ENCODE measurements at regions not wholly inside any gene's neighbourhood (a gene's known extent, or its start where the extent isn't known, plus 50 kb on each side); places are given as distances from the start of the nearest gene placed in this dataset.

DNA sequence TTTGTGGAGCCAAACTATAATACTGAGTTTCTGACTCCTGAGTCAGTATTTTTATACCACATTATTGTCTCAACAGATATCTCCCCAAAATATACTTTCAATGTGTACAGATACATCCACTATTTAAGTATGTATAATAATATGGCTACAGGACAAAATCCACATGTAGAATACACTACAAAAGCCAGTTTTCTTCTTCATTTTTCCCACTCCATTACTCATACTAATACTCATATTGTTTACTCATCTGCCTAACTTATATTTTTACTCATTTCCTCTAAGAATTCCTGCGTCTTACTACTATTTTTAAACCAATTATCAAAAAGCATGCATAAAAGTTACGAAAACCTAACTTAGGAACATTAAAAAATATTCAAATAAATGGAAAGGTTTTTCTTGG is 440.8 kb downstream of the ZNF385D start:
- H3K27ac ChIP-seq (ENCODE audit: low read length): no peak overlapping the region
- H3K4me1 ChIP-seq (ENCODE audit: control insufficient read depth, insufficient read depth, low read length): no peaks in the 10 kb centered on the region
- DNase-seq: no peak
- no peak overlapping the region for H3K4me3 ChIP-seq (ENCODE audit: low read length)
- no peaks in the 10 kb centered on the region for H3K9me3 ChIP-seq (replicated peaks; ENCODE audit: control insufficient read depth, low read depth, low read length)
- WGBS (ENCODE audit: insufficient coverage): no CpG with 5 or more reads among the region's 2 CpGs
- H3K36me3 ChIP-seq (ENCODE audit: control insufficient read depth, insufficient read depth, low read length): no peaks in the 10 kb centered on the region
- H3K27me3 ChIP-seq (ENCODE audit: control insufficient read depth, insufficient read depth, low read length): no peaks in the 10 kb centered on the region

DNA sequence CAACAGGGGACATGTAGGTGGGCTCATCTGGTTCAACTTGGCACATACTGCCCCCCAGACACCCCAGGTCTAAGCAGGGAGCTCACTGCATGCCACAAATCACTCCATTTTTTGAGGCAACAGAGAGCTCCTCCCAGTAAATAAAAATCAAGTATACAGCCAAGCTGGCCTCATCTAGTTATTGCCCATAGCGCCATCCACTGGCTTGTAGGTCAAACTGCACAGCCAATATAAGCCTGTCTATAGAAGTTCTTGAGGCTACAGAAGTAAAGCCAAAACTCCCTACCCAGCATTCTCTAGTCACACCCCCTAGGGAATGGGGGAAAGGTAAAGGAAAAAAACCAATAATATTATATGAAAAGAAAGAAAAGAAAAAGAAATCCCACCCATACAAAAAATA is 453.7 kb downstream of the ZNF385D start:
- no CpG with 5 or more reads among the region's 1 CpG for WGBS (ENCODE audit: insufficient coverage)

DNA sequence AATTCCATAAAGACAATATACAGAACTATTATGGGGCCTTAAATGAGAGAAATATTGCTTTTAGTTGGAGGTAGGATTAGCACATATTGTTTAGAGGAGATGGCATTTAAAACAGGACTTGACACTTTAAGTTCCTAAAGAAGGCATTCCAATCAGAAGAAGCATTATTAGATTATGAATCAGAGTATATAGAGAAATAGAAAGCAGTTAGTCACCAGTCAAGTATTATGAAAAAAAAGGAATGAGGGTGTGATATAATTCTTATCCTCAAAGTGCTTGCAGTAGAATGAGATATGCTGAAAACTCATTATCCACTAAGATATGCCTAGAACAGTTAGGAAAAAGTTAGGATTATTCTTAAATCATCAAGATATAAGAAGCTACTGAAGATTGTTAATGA is 456.2 kb downstream of the ZNF385D start:
- Histone ChIP-seq H3K4me3 (ENCODE audit: low read length) (no peak overlapping the region), H3K27me3 (ENCODE audit: control insufficient read depth, insufficient read depth, low read length) (no peaks in the 10 kb centered on the region), H3K27ac (ENCODE audit: low read length) (no peak overlapping the region), H3K36me3 (ENCODE audit: control insufficient read depth, insufficient read depth, low read length) (no peaks in the 10 kb centered on the region), H3K4me1 (ENCODE audit: control insufficient read depth, insufficient read depth, low read length) (no peaks in the 10 kb centered on the region), H3K9me3 (replicated peaks; ENCODE audit: control insufficient read depth, low read depth, low read length) (peaks cover 2% of the 10 kb centered on the region)
- DNase-seq: no peak

More for the DNA sequence above, 453.7 kb downstream of the ZNF385D start:
- Histone ChIP-seq H3K4me1 (ENCODE audit: control insufficient read depth, insufficient read depth, low read length) (no peaks in the 10 kb centered on the region), H3K27ac (ENCODE audit: low read length) (no peak overlapping the region), H3K9me3 (replicated peaks; ENCODE audit: control insufficient read depth, low read depth, low read length) (peaks cover 11% of the 10 kb centered on the region), H3K27me3 (ENCODE audit: control insufficient read depth, insufficient read depth, low read length) (no peaks in the 10 kb centered on the region), H3K4me3 (ENCODE audit: low read length) (no peak overlapping the region), H3K36me3 (ENCODE audit: control insufficient read depth, insufficient read depth, low read length) (no peaks in the 10 kb centered on the region)
- no peak for DNase-seq

DNA sequence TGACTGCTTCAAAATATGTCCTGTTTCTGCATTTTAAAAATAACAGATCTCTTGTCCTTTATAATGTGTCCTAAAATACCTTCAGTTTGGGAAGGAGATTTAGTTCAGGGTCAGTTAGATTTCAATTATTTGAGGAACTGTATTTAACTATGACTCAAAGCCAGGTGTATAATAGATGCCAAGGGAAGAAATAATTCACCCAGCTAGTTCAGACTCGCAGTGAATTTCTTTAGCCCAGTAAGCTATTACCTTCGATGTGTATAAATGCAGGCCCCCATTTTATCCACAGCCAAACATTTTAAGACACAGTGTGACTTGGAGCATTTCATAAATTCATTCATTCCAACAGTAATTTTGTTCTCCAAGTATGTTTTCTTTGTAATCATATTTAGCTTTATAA is 458.0 kb downstream of the ZNF385D start:
- no CpG with 5 or more reads among the region's 2 CpGs for WGBS (ENCODE audit: insufficient coverage)
- Histone ChIP-seq H3K9me3 (replicated peaks; ENCODE audit: control insufficient read depth, low read depth, low read length) (peaks cover 2% of the 10 kb centered on the region), H3K4me1 (ENCODE audit: control insufficient read depth, insufficient read depth, low read length) (no peaks in the 10 kb centered on the region), H3K27me3 (ENCODE audit: control insufficient read depth, insufficient read depth, low read length) (no peaks in the 10 kb centered on the region), H3K27ac (ENCODE audit: low read length) (no peak overlapping the region), H3K36me3 (ENCODE audit: control insufficient read depth, insufficient read depth, low read length) (no peaks in the 10 kb centered on the region), H3K4me3 (ENCODE audit: low read length) (no peak overlapping the region)
- peak; percentile 16 for DNase-seq

DNA sequence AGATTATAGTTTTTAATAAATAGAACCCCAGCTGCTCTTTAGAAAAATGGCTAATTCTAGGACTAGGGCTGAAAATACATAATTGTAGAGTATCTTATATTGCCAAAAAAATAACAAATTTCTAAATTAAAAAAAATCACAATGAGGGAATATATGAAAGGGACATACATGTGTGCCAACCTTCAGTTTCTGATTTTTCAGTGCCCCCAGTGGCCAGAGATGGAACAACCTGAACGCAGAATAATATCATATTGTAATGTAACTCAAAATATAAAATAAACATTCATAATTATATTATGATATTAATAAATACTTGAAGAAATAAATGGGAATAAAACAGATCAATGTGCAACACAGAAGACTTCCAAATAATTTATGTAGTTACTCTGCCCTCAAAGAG is 460.5 kb downstream of the ZNF385D start:
- no peak for DNase-seq
- H3K27me3 ChIP-seq (ENCODE audit: control insufficient read depth, insufficient read depth, low read length): no peaks in the 10 kb centered on the region
- no peaks in the 10 kb centered on the region for H3K36me3 ChIP-seq (ENCODE audit: control insufficient read depth, insufficient read depth, low read length)
- no peak overlapping the region for H3K4me3 ChIP-seq (ENCODE audit: low read length)
- peaks cover 3% of the 10 kb centered on the region for H3K9me3 ChIP-seq (replicated peaks; ENCODE audit: control insufficient read depth, low read depth, low read length)
- no CpG with 5 or more reads among the region's 1 CpG for WGBS (ENCODE audit: insufficient coverage)
- no peaks in the 10 kb centered on the region for H3K4me1 ChIP-seq (ENCODE audit: control insufficient read depth, insufficient read depth, low read length)
- H3K27ac ChIP-seq (ENCODE audit: low read length): no peak overlapping the region

DNA sequence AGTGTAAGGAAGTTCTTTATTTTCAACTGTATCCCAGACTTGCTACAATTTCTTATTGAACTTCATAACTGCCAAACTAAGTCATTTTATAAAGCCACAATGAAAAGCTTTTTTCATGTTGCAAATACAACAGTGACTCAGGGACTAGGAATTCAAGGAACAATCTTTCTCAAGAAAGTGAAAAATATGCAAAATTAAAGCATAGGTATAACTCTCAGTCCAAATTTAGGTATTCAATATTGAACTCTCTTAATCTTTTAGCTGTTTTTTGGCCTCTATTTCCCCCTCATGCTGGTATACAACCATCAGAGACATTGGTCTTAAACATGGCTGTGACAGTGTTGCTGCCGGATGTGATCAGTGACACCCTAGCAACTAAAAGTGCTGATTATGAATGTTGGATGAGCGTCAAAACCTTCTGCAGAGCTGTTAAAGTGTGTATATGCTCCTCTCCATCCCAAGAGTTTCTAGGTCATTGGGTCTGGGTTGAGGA is 476.9 kb downstream of the ZNF385D start:
- peak; percentile 68 for DNase-seq
- no peak overlapping the region for H3K4me3 ChIP-seq (ENCODE audit: low read length)
- WGBS (ENCODE audit: insufficient coverage): 60% methylated on average over 1 of the region's 2 CpGs
- no peaks in the 10 kb centered on the region for H3K27me3 ChIP-seq (ENCODE audit: control insufficient read depth, insufficient read depth, low read length)
- peak overlapping the region; percentile 65 for H3K27ac ChIP-seq (ENCODE audit: low read length)
- peaks cover 3% of the 10 kb centered on the region for H3K9me3 ChIP-seq (replicated peaks; ENCODE audit: control insufficient read depth, low read depth, low read length)
- H3K4me1 ChIP-seq (ENCODE audit: control insufficient read depth, insufficient read depth, low read length): no peaks in the 10 kb centered on the region
- H3K36me3 ChIP-seq (ENCODE audit: control insufficient read depth, insufficient read depth, low read length): no peaks in the 10 kb centered on the region

DNA sequence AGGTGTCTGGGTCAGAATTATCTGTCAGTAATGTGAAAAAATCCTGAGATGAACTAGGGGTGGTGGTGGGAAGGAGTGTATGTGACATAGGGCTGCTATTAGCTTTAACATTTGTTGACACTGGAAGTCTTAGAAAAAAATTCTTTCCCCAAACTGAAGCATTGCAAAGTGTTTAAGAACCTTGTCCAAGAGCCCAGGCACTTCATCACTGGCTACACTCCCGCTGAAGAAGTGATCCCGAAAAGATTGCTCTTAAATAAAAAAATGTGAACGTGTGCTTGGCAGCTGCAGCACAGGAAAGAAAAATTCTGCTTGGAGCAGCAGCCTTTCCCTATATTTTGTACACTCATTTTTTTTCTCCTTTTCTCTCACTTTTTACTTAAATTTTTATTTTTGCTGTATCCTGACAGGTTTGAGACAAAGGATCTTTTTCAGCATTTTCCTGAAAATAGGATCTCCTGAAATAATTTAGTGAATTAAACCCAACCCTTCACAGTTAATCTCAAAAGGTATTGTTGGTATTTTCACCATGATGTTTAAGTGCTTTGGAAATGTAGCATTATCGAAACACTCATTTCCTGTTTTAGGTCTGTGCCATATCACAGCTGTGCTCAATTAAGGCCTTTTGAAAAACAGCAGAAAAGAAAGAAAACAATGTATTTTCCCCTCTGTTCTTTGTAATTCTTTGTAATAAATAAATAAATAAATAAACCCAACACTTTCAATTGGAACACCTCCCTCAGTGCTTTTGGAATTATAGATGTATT is 477.6 kb downstream of the ZNF385D start:
- Histone ChIP-seq H3K9me3 (replicated peaks; ENCODE audit: control insufficient read depth, low read depth, low read length) (peaks cover 3% of the 10 kb centered on the region), H3K27ac (ENCODE audit: low read length) (peak overlapping the region; percentile 65), H3K36me3 (ENCODE audit: control insufficient read depth, insufficient read depth, low read length) (no peaks in the 10 kb centered on the region), H3K27me3 (ENCODE audit: control insufficient read depth, insufficient read depth, low read length) (no peaks in the 10 kb centered on the region), H3K4me3 (ENCODE audit: low read length) (no peak overlapping the region), H3K4me1 (ENCODE audit: control insufficient read depth, insufficient read depth, low read length) (no peaks in the 10 kb centered on the region)
- 20% methylated on average over 1 of the region's 4 CpGs for WGBS (ENCODE audit: insufficient coverage)
- peak; percentile 96 for DNase-seq

DNA sequence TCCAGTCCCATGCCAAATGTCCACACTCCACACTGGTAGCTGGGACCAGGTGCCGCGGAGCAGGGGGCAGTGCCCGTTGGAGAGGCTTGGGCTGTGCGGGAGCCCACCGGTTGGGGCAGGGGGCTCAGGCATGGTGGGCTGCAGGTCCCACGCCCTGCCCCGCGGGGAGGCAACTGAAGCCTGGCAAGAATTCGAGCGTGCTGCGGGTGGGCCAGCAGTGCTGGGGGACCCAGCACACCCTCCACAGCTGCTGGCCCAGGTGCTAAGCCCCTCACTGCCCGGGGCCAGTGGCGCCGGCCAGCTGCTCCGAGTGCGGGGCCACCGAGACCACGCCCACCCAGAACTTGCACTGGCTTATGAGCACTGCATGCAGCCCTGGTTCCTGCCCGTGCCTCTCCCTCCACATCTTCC is 479.4 kb downstream of the ZNF385D start:
- no peaks in the 10 kb centered on the region for H3K4me1 ChIP-seq (ENCODE audit: control insufficient read depth, insufficient read depth, low read length)
- DNase-seq: no peak
- 95% methylated on average over 16 of the region's 19 CpGs for WGBS (ENCODE audit: insufficient coverage)
- H3K9me3 ChIP-seq (replicated peaks; ENCODE audit: control insufficient read depth, low read depth, low read length): peaks cover 3% of the 10 kb centered on the region
- H3K4me3 ChIP-seq (ENCODE audit: low read length): no peak overlapping the region
- H3K27ac ChIP-seq (ENCODE audit: low read length): no peak overlapping the region
- no peaks in the 10 kb centered on the region for H3K27me3 ChIP-seq (ENCODE audit: control insufficient read depth, insufficient read depth, low read length)
- H3K36me3 ChIP-seq (ENCODE audit: control insufficient read depth, insufficient read depth, low read length): no peaks in the 10 kb centered on the region

DNA sequence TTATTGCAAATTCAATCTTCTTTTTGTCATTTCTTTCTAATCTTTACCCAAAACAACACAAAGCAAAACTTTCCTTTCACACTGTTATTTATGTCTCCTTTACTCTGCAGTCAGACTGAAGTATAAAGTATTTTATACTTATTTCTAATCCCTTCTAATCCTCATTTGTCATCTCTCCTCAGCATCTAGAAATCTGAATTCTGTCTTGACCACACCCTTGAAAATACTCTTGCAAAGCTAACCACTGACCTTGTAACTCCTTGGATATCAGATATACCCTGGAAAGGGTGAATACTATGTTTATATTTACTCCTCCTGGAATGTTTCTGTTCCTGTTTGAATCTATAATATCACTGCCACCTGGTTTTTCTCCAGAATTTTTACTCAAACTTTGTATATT is 481.1 kb downstream of the ZNF385D start:
- Histone ChIP-seq H3K27ac (ENCODE audit: low read length) (no peak overlapping the region), H3K4me3 (ENCODE audit: low read length) (no peak overlapping the region), H3K27me3 (ENCODE audit: control insufficient read depth, insufficient read depth, low read length) (no peaks in the 10 kb centered on the region), H3K9me3 (replicated peaks; ENCODE audit: control insufficient read depth, low read depth, low read length) (peaks cover 3% of the 10 kb centered on the region), H3K4me1 (ENCODE audit: control insufficient read depth, insufficient read depth, low read length) (no peaks in the 10 kb centered on the region), H3K36me3 (ENCODE audit: control insufficient read depth, insufficient read depth, low read length) (no peaks in the 10 kb centered on the region)
- DNase-seq: no peak

DNA sequence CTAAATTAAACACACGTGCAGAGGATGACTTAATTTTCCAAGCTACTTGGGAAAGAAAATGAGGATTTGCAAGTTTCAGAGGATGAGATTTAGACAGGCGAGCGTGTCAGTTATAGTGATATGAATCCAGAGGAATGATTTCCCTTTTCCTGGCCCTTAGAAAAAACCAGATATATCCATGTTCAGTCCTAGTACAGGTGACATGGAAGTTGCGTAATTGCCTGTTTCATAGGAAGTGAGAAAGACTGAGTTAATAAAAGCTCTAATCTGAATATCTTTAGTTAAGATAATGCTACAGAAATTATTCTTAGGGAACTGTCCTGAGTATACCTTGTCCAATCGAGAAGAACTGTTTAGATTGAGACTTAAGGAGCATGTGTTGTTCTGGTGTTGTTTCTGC is 490.5 kb downstream of the ZNF385D start:
- no peaks in the 10 kb centered on the region for H3K4me1 ChIP-seq (ENCODE audit: control insufficient read depth, insufficient read depth, low read length)
- no peaks in the 10 kb centered on the region for H3K9me3 ChIP-seq (replicated peaks; ENCODE audit: control insufficient read depth, low read depth, low read length)
- WGBS (ENCODE audit: insufficient coverage): no CpG with 5 or more reads among the region's 5 CpGs

DNA sequence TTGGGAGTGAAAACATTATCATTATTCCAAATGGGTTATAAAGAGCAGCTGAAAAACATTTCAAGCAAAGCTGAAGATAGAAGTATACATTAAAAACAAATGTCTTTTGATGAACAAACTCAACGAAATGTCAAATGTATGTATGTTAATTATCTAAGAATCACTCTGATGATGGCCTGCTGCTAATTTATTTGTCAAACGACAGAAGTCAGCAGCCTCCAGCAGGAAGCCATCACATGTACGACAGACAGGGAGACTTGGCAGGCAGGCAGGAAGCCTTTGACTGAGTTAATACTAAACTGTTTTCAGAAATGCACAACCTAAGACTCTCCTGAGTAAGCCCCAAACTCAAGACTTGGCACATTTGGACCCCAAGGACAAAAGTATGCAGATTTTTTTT is 491.1 kb downstream of the ZNF385D start:
- 40% methylated on average over 1 of the region's 3 CpGs for WGBS (ENCODE audit: insufficient coverage)
- DNase-seq: no peak

More for the DNA sequence above, 490.5 kb downstream of the ZNF385D start:
- Histone ChIP-seq H3K27ac (ENCODE audit: low read length) (no peak overlapping the region), H3K4me3 (ENCODE audit: low read length) (no peak overlapping the region), H3K27me3 (ENCODE audit: control insufficient read depth, insufficient read depth, low read length) (no peaks in the 10 kb centered on the region), H3K36me3 (ENCODE audit: control insufficient read depth, insufficient read depth, low read length) (no peaks in the 10 kb centered on the region)
- DNase-seq: no peak

More for the DNA sequence above, 491.1 kb downstream of the ZNF385D start:
- no peak overlapping the region for H3K4me3 ChIP-seq (ENCODE audit: low read length)
- no peaks in the 10 kb centered on the region for H3K9me3 ChIP-seq (replicated peaks; ENCODE audit: control insufficient read depth, low read depth, low read length)
- H3K27me3 ChIP-seq (ENCODE audit: control insufficient read depth, insufficient read depth, low read length): no peaks in the 10 kb centered on the region
- no peaks in the 10 kb centered on the region for H3K4me1 ChIP-seq (ENCODE audit: control insufficient read depth, insufficient read depth, low read length)
- no peak overlapping the region for H3K27ac ChIP-seq (ENCODE audit: low read length)
- no peaks in the 10 kb centered on the region for H3K36me3 ChIP-seq (ENCODE audit: control insufficient read depth, insufficient read depth, low read length)
